DMS53 (cell line): ENCODE measurements at regions not wholly inside any gene's neighbourhood (a gene's known extent, or its start where the extent isn't known, plus 50 kb on each side); places are given as distances from the start of the nearest gene placed in this dataset.

Source experiments
- DNase-seq: peaks from one replicate; lab custom pipeline; 2025; lab: John Stamatoyannopoulos, UW

GRCh38 chr6:84462698-84463097 is 235.3 kb upstream of the CEP162 start:
- no peak for DNase-seq

- DNase-seq: no peak
Observed at GRCh38 chr6:84461461-84461860, 234.0 kb upstream of the CEP162 start.

GRCh38 chr6:84460491-84460890 is 233.0 kb upstream of the CEP162 start:
- no peak for DNase-seq

GRCh38 chr6:84459401-84459800 is 232.0 kb upstream of the CEP162 start:
- DNase-seq: no peak

- DNase-seq: no peak
Observed at GRCh38 chr6:84458271-84458670, 230.8 kb upstream of the CEP162 start.

- DNase-seq: no peak
Observed at GRCh38 chr6:84457276-84457675, 229.8 kb upstream of the CEP162 start.

GRCh38 chr6:84456803-84457202 is 229.4 kb upstream of the CEP162 start:
- DNase-seq: no peak

- DNase-seq: no peak
Observed at GRCh38 chr6:84455511-84456029, 228.1 kb upstream of the CEP162 start.

GRCh38 chr6:84453499-84453898 is 226.1 kb upstream of the CEP162 start:
- no peak for DNase-seq

GRCh38 chr6:84450018-84450417 is 222.6 kb upstream of the CEP162 start:
- DNase-seq: no peak

- DNase-seq: peak; percentile 21
Observed at GRCh38 chr6:84449220-84449619, 221.8 kb upstream of the CEP162 start.

- DNase-seq: no peak
Observed at GRCh38 chr6:84448331-84448730, 220.9 kb upstream of the CEP162 start.

- DNase-seq: no peak
Observed at GRCh38 chr6:84447651-84448050, 220.2 kb upstream of the CEP162 start.

GRCh38 chr6:84445068-84445467 is 217.6 kb upstream of the CEP162 start:
- DNase-seq: no peak

- no peak for DNase-seq
Observed at GRCh38 chr6:84442208-84442607, 214.8 kb upstream of the CEP162 start.

- DNase-seq: no peak
Observed at GRCh38 chr6:84441456-84441855, 214.0 kb upstream of the CEP162 start.

- no peak for DNase-seq
Observed at GRCh38 chr6:84434550-84434949, 207.1 kb upstream of the CEP162 start.

- no peak for DNase-seq
Observed at GRCh38 chr6:84432619-84433018, 205.2 kb upstream of the CEP162 start.

GRCh38 chr6:84428300-84428907 is 201.0 kb upstream of the CEP162 start:
- DNase-seq: peak; percentile 68

GRCh38 chr6:84425971-84426705 is 198.7 kb upstream of the CEP162 start:
- DNase-seq: no peak

GRCh38 chr6:84424956-84425355 is 197.5 kb upstream of the CEP162 start:
- DNase-seq: no peak

- DNase-seq: peak; percentile 82
Observed at GRCh38 chr6:84422380-84422968, 195.0 kb upstream of the CEP162 start.

GRCh38 chr6:84421031-84421430 is 193.6 kb upstream of the CEP162 start:
- no peak for DNase-seq
